ENCODE measurements at regions not wholly inside any gene's neighbourhood (a gene's known extent, or its start where the extent isn't known, plus 50 kb on each side); places are given as distances from the start of the nearest gene placed in this dataset.
"Not testable (repeated sequence)": the region's sequence is repeated elsewhere in the genome, so short reads cannot be mapped to it uniquely, and the experiment has no call there.

DNA sequence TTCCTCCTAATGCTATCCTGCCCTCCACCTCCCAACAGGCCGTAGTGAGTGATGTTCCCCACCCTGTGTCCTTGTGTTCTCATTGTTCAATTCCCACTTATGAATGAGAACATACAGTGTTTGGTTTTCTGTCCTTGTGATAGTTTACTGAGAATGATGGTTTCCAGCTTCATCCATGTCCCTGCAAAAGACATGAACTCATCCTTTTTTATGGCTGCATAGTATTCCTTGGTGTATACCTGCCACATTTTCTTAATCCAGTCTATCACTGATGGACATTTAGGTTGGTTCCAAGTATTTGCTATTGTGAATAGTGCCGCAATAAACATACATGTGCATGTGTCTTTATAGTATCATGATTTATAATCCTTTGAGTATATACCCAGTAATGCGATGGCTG, 88.5 kb upstream of the PABPC3 start:
- not testable (repeated sequence) for TF ChIP-seq POLR2A (IDR thresholded peaks at IDR 0.05)
- TF ChIP-seq, protein P1, sequence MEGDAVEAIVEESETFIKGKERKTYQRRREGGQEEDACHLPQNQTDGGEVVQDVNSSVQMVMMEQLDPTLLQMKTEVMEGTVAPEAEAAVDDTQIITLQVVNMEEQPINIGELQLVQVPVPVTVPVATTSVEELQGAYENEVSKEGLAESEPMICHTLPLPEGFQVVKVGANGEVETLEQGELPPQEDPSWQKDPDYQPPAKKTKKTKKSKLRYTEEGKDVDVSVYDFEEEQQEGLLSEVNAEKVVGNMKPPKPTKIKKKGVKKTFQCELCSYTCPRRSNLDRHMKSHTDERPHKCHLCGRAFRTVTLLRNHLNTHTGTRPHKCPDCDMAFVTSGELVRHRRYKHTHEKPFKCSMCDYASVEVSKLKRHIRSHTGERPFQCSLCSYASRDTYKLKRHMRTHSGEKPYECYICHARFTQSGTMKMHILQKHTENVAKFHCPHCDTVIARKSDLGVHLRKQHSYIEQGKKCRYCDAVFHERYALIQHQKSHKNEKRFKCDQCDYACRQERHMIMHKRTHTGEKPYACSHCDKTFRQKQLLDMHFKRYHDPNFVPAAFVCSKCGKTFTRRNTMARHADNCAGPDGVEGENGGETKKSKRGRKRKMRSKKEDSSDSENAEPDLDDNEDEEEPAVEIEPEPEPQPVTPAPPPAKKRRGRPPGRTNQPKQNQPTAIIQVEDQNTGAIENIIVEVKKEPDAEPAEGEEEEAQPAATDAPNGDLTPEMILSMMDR (IDR thresholded peaks at IDR 0.05) = not testable (repeated sequence)
